ENCODE measurements at regions not wholly inside any gene's neighbourhood (a gene's known extent, or its start where the extent isn't known, plus 50 kb on each side); places are given as distances from the start of the nearest gene placed in this dataset.

GRCh38 chr16:5882087-5882640 is 784.6 kb upstream of the EEF2KMT start:
- DNase-seq (ENCODE audit: extremely low spot score in 2 of 2): no peak
- TF ChIP-seq, protein P1, sequence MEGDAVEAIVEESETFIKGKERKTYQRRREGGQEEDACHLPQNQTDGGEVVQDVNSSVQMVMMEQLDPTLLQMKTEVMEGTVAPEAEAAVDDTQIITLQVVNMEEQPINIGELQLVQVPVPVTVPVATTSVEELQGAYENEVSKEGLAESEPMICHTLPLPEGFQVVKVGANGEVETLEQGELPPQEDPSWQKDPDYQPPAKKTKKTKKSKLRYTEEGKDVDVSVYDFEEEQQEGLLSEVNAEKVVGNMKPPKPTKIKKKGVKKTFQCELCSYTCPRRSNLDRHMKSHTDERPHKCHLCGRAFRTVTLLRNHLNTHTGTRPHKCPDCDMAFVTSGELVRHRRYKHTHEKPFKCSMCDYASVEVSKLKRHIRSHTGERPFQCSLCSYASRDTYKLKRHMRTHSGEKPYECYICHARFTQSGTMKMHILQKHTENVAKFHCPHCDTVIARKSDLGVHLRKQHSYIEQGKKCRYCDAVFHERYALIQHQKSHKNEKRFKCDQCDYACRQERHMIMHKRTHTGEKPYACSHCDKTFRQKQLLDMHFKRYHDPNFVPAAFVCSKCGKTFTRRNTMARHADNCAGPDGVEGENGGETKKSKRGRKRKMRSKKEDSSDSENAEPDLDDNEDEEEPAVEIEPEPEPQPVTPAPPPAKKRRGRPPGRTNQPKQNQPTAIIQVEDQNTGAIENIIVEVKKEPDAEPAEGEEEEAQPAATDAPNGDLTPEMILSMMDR (IDR thresholded peaks at IDR 0.05): no peak
- TF ChIP-seq POLR2A (IDR thresholded peaks at IDR 0.05) (no peak), POLR2AphosphoS5 (IDR thresholded peaks at IDR 0.05; ENCODE audit: insufficient read depth in 1 of 2, low read depth in 1 of 2) (no peak)
- Histone ChIP-seq H3K27ac (no peak overlapping the region), H3K4me3 (no peak overlapping the region), H3K4me1 (no peaks in the 10 kb centered on the region), H3K9me3 (no peaks in the 10 kb centered on the region), H3K36me3 (no peaks in the 10 kb centered on the region), H3K27me3 (no peaks in the 10 kb centered on the region)
- intact Hi-C loops (cut with DNase I): no loop called here

GRCh38 chr16:5875416-5875815 is 777.8 kb upstream of the EEF2KMT start:
- no peaks in the 10 kb centered on the region for H3K36me3 ChIP-seq
- no peak overlapping the region for H3K4me3 ChIP-seq
- no peaks in the 10 kb centered on the region for H3K27me3 ChIP-seq
- intact Hi-C loops (cut with DNase I): no loop called here
- no peaks in the 10 kb centered on the region for H3K4me1 ChIP-seq
- TF ChIP-seq, protein P1 (IDR thresholded peaks at IDR 0.05): no peak
- TF ChIP-seq POLR2A (IDR thresholded peaks at IDR 0.05) (no peak), POLR2AphosphoS5 (IDR thresholded peaks at IDR 0.05; ENCODE audit: insufficient read depth in 1 of 2, low read depth in 1 of 2) (no peak)
- DNase-seq (ENCODE audit: extremely low spot score in 2 of 2): no peak
- no peak overlapping the region for H3K27ac ChIP-seq
- H3K9me3 ChIP-seq: no peaks in the 10 kb centered on the region

DNA sequence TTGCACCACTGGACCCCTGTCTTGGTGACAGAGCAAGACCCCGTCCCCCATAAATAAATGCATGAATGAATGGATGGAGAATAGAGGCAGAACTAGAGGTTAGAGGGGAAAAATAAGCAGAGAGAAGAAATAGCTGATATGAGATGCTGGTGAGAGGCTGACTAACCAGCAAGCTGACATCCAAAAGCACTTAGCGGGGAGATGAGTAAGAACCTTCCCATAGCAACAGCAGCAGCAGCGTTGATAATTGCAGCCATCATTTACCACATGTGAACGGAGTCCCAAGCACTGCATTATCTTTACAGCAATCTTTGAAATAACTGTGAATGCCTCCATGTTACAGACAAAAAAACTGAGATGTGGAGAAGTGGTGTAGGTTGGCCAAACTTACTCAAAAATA is 777.3 kb upstream of the EEF2KMT start:
- no peak for DNase-seq (ENCODE audit: extremely low spot score in 2 of 2)
- TF ChIP-seq, protein P1 (IDR thresholded peaks at IDR 0.05): no peak
- Histone ChIP-seq H3K27me3 (no peaks in the 10 kb centered on the region), H3K4me1 (no peaks in the 10 kb centered on the region), H3K9me3 (no peaks in the 10 kb centered on the region), H3K27ac (no peak overlapping the region), H3K36me3 (no peaks in the 10 kb centered on the region), H3K4me3 (no peak overlapping the region)
- intact Hi-C loops (cut with DNase I): no loop called here

DNA sequence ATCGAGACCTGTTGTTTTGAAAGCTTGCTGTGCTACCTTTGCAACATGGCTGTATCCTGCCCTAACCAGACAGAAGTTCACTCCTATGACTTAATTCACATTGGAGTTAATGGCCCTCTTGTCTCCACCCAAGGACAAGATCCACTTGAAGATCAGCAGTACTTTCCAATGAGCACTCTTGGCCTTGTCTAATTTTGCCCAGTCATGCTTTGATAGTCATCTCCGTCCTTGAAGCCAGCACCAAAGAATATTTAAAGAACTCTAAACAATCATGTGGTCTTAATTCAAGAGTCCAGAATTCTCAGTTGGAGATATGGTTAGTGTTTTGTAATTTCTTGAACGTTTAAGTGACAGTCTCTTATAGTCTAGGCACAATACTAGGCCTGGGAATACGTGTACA is 775.6 kb upstream of the EEF2KMT start:
- no peak overlapping the region for H3K4me3 ChIP-seq
- H3K27me3 ChIP-seq: no peaks in the 10 kb centered on the region
- intact Hi-C loops (cut with DNase I): no loop called here
- H3K4me1 ChIP-seq: no peaks in the 10 kb centered on the region
- no peaks in the 10 kb centered on the region for H3K9me3 ChIP-seq
- no peak for DNase-seq (ENCODE audit: extremely low spot score in 2 of 2)
- no peaks in the 10 kb centered on the region for H3K36me3 ChIP-seq
- TF ChIP-seq POLR2AphosphoS5 (IDR thresholded peaks at IDR 0.05; ENCODE audit: insufficient read depth in 1 of 2, low read depth in 1 of 2): no peak
- TF ChIP-seq POLR2A (IDR thresholded peaks at IDR 0.05): no peak
- TF ChIP-seq, protein P1 (IDR thresholded peaks at IDR 0.05): no peak
- no peak overlapping the region for H3K27ac ChIP-seq

- H3K27ac ChIP-seq: no peak overlapping the region
- DNase-seq (ENCODE audit: extremely low spot score in 2 of 2): no peak
- H3K36me3 ChIP-seq: no peaks in the 10 kb centered on the region
- TF ChIP-seq, protein P1 (IDR thresholded peaks at IDR 0.05): no peak
- no peaks in the 10 kb centered on the region for H3K9me3 ChIP-seq
- H3K27me3 ChIP-seq: no peaks in the 10 kb centered on the region
- H3K4me3 ChIP-seq: no peak overlapping the region
- H3K4me1 ChIP-seq: no peaks in the 10 kb centered on the region
- intact Hi-C loops (cut with DNase I): no loop called here
Measured at GRCh38 chr16:5870886-5871691, 773.5 kb upstream of the EEF2KMT start.

Data from vagina (tissue), 2 donors.